SK-N-SH (cell line): ENCODE measurements at regions not wholly inside any gene's neighbourhood (a gene's known extent, or its start where the extent isn't known, plus 50 kb on each side); places are given as distances from the start of the nearest gene placed in this dataset.

ENCODE experiments used
- CTCF ChIA-PET: fragments of 300-600, 350-600 bp; formaldehyde crosslinking; extraction: SDS; loops from one replicate; lab custom pipeline; 2021; lab: Yijun Ruan, JAX
- POLR2A ChIA-PET: fragments of 350-600 bp; sonication (Branson Sonifier 250); formaldehyde crosslinking; extraction: SDS; loops from one replicate; lab custom pipeline; 2020; ENCODE audit warnings: antibody characterized with exemption, inconsistent platforms; lab: Yijun Ruan, JAX
- DNase-seq: peaks from one replicate; pipeline ENCODE4 v3.0.0; 2012
- H2AFZ ChIP-seq: fragments of 200-600 bp; sonication (generic); 2 replicates; pipeline ENCODE4 v1.8.1; 2016; ENCODE audit warnings: antibody characterized with exemption, mild to moderate bottlenecking, low read depth
- H3F3A ChIP-seq: fragments of 200-600 bp; sonication (generic); replicated peaks from 2 replicates; pipeline ENCODE3; 2016; ENCODE audit warnings: antibody characterized with exemption, mild to moderate bottlenecking; ENCODE audit not compliant: insufficient read depth
- H3K27ac ChIP-seq, 2 experiments: fragments of 200-500 bp in 1 of 2; fragments of 200-600 bp in 1 of 2; sonication (Bioruptor generic) in 1 of 2; sonication (generic), shearing (Covaris generic) in 1 of 2; 2 replicates each; pipeline versions ENCODE4 v1.5.1 to v1.6.1; 2014 to 2016; ENCODE audit warnings: low read depth in 2 of 2, inconsistent platforms in 1 of 2, low read length in 1 of 2, mild to moderate bottlenecking in 1 of 2, mixed read lengths in 1 of 2
- H3K27me3 ChIP-seq: fragments of 200-600 bp; sonication (generic), shearing (Covaris generic); 2 replicates; pipeline ENCODE4 v1.6.1; 2016; ENCODE audit warnings: mixed run types; ENCODE audit not compliant: insufficient read depth
- H3K36me3 ChIP-seq, 2 experiments: fragments of 200-500 bp in 1 of 2; fragments of 200-600 bp in 1 of 2; sonication (Bioruptor generic) in 1 of 2; sonication (generic) in 1 of 2; replicated peaks in 1 of 2; 2 replicates each; pipeline versions ENCODE3 to v1.5.1; 2014 to 2016; ENCODE audit warnings: low read length in 1 of 2, mild to moderate bottlenecking in 1 of 2; ENCODE audit not compliant: insufficient read depth in 2 of 2, control insufficient read depth in 1 of 2
- H3K4me1 ChIP-seq, 2 experiments: fragments of 200-500 bp in 1 of 2; fragments of 200-600 bp in 1 of 2; sonication (Bioruptor generic) in 1 of 2; sonication (generic), shearing (Covaris generic) in 1 of 2; 2 replicates each; pipeline versions ENCODE4 v1.5.1 to v1.6.1; 2014 to 2016; ENCODE audit warnings: low read depth in 1 of 2, low read length in 1 of 2, mixed run types in 1 of 2; ENCODE audit not compliant: insufficient read depth in 2 of 2, control insufficient read depth in 1 of 2
- H3K4me2 ChIP-seq: fragments of 200-600 bp; sonication (generic), shearing (Covaris generic); 2 replicates; pipeline ENCODE4 v1.6.1; 2017; ENCODE audit warnings: mixed run types
- H3K4me3 ChIP-seq, 2 experiments: fragments of 200-500 bp in 1 of 2; fragments of 200-600 bp in 1 of 2; sonication (Bioruptor generic) in 1 of 2; sonication (generic), shearing (Covaris generic) in 1 of 2; 2 replicates each; pipeline versions ENCODE4 v1.5.1 to v1.8.1; 2014 to 2016; ENCODE audit warnings: low read depth in 2 of 2, inconsistent platforms in 1 of 2, low read length in 1 of 2, mild to moderate bottlenecking in 1 of 2, mixed read lengths in 1 of 2, moderate library complexity in 1 of 2
- H3K79me2 ChIP-seq: fragments of 200-600 bp; sonication (generic); 2 replicates; pipeline ENCODE4 v1.8.1; 2017; ENCODE audit warnings: mild to moderate bottlenecking; ENCODE audit not compliant: insufficient read depth
- H3K9ac ChIP-seq: fragments of 200-600 bp; sonication (generic); 2 replicates; pipeline ENCODE4 v1.6.1; 2017; ENCODE audit warnings: mixed run types
- H3K9me2 ChIP-seq: fragments of 200-600 bp; sonication (generic); 2 replicates; pipeline ENCODE4 v1.6.1; 2017; ENCODE audit warnings: mixed run types
- H3K9me3 ChIP-seq: fragments of 200-600 bp; sonication (generic); 2 replicates; pipeline ENCODE4 v1.6.1; 2017; ENCODE audit warnings: mixed run types, mild to moderate bottlenecking, moderate library complexity
- H4K20me1 ChIP-seq: fragments of 200-600 bp; sonication (generic); 2 replicates; pipeline ENCODE4 v1.6.1; 2017; ENCODE audit warnings: mild to moderate bottlenecking, mixed run types; ENCODE audit not compliant: insufficient read depth
- EP300 ChIP-seq, 2 experiments: IDR thresholded peaks; 2 replicates each; pipeline versions ENCODE4 v1.4.0 to v1.6.1; 2012; ENCODE audit warnings: borderline replicate concordance in 1 of 2, low read depth in 1 of 2, low read length in 1 of 2
- EZH2phosphoT487 ChIP-seq: fragments of 200-600 bp; sonication (generic); IDR thresholded peaks from 2 replicates; pipeline ENCODE4 v1.6.1; 2017; ENCODE audit warnings: low read depth, mixed run types, mild to moderate bottlenecking, antibody characterized with exemption, moderate library complexity, borderline replicate concordance
- FOSL2 ChIP-seq: IDR thresholded peaks from 2 replicates; pipeline ENCODE4 v1.4.0; 2012; ENCODE audit warnings: low read depth, mild to moderate bottlenecking, moderate library complexity, borderline replicate concordance
- FOXM1 ChIP-seq: IDR thresholded peaks from 2 replicates; pipeline ENCODE4 v1.4.0; 2012; ENCODE audit warnings: low read depth, mild to moderate bottlenecking
- MEF2A ChIP-seq: IDR thresholded peaks from 2 replicates; pipeline ENCODE4 v1.4.0; 2012; ENCODE audit warnings: low read depth, borderline replicate concordance
- POLR2AphosphoS5 ChIP-seq: IDR thresholded peaks from 2 replicates; pipeline ENCODE4 v1.6.1; 2012; ENCODE audit warnings: low read depth, low read length
- RFX5 ChIP-seq: IDR thresholded peaks from 2 replicates; pipeline ENCODE4 v1.6.1; 2012; ENCODE audit warnings: mild to moderate bottlenecking, improper control_type of control experiment, low read length
- SIN3A ChIP-seq: IDR thresholded peaks from 2 replicates; pipeline ENCODE4 v1.6.1; 2012; ENCODE audit warnings: low read depth, mild to moderate bottlenecking, low read length, moderate library complexity, borderline replicate concordance
- TAF1 ChIP-seq: IDR thresholded peaks from 2 replicates; pipeline ENCODE4 v1.6.1; 2012; ENCODE audit warnings: low read depth, mild to moderate bottlenecking, low read length, moderate library complexity, borderline replicate concordance
- YY1 ChIP-seq: IDR thresholded peaks from 2 replicates; pipeline ENCODE4 v1.4.0; 2012; ENCODE audit warnings: low read depth, mild to moderate bottlenecking
- TF ChIP-seq, protein P1 (sequence below): IDR thresholded peaks from 2 replicates; pipeline ENCODE4 v1.6.1; 2012; ENCODE audit warnings: mild to moderate bottlenecking, low read depth, low read length, moderate library complexity
- TF ChIP-seq, protein P2 (sequence below): fragments of 200-600 bp; sonication (generic); IDR thresholded peaks from 2 replicates; pipeline ENCODE4 v1.6.1; 2017; ENCODE audit warnings: antibody characterized with exemption, mild to moderate bottlenecking, moderate library complexity
- TF ChIP-seq, protein P3 (sequence below): IDR thresholded peaks from 2 replicates; pipeline ENCODE4 v1.4.0; 2012; ENCODE audit warnings: low read depth, borderline replicate concordance
- TF ChIP-seq, protein P4 (sequence below): IDR thresholded peaks from 2 replicates; pipeline ENCODE4 v1.4.0; 2012; ENCODE audit warnings: low read depth
- TF ChIP-seq, protein P5 (sequence below): fragments of 150-350 bp; IDR thresholded peaks from 2 replicates; pipeline ENCODE4 v1.6.1; 2017; ENCODE audit warnings: antibody characterized with exemption, low read length, low read depth, borderline replicate concordance

DNA sequence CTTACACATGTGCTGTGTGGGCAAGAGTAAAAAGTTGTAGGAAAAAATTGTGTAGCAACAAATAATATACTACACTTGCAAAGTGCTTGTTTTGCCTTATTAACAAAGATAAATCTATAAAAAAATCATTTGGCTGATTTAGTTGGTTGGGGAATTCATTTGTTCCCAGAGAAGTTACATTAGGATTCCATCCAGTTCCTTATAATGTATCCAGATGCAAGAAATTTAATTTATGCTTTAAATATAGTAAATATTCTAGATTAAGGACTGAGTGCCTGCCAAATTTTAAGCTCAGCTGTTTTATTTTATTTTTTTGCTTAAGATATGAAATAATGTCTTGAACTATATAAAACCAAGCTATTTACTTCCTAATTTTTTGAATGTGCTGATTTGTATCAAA is 1169.9 kb downstream of the NXPH1 start:
- 0 out of 2 replicates have a peak, but pooled peaks cover 5% of the 10 kb centered on the region for H3K9me3 ChIP-seq
- H3K9me2 ChIP-seq, result peaks cover 4% of the 10 kb centered on the region; the same call in 1 of the 2 replicates
- no peak overlapping the region for H3K4me2 ChIP-seq
- H3K9ac ChIP-seq, result no peak overlapping the region
- CTCF ChIA-PET, result interaction anchor here (0.9 kb wide), 1 partner anchor 14 kb away, joined by 3 read pairs; no protein-coding TSS in a partner anchor
- no peak overlapping the region for H3K27ac ChIP-seq
- H2AFZ ChIP-seq, result no peak overlapping the region
- no peaks in the 10 kb centered on the region for H3K36me3 ChIP-seq
- POLR2A ChIA-PET, result no interaction called here
- no peaks in the 10 kb centered on the region for H4K20me1 ChIP-seq
- no peaks in the 10 kb centered on the region for H3F3A ChIP-seq
- no peaks in the 10 kb centered on the region for H3K79me2 ChIP-seq
- no peaks in the 10 kb centered on the region for H3K4me1 ChIP-seq
- no peak for DNase-seq
- H3K27me3 ChIP-seq, result no peaks in the 10 kb centered on the region
- H3K4me3 ChIP-seq, result no peak overlapping the region
- TF ChIP-seq, protein P1, sequence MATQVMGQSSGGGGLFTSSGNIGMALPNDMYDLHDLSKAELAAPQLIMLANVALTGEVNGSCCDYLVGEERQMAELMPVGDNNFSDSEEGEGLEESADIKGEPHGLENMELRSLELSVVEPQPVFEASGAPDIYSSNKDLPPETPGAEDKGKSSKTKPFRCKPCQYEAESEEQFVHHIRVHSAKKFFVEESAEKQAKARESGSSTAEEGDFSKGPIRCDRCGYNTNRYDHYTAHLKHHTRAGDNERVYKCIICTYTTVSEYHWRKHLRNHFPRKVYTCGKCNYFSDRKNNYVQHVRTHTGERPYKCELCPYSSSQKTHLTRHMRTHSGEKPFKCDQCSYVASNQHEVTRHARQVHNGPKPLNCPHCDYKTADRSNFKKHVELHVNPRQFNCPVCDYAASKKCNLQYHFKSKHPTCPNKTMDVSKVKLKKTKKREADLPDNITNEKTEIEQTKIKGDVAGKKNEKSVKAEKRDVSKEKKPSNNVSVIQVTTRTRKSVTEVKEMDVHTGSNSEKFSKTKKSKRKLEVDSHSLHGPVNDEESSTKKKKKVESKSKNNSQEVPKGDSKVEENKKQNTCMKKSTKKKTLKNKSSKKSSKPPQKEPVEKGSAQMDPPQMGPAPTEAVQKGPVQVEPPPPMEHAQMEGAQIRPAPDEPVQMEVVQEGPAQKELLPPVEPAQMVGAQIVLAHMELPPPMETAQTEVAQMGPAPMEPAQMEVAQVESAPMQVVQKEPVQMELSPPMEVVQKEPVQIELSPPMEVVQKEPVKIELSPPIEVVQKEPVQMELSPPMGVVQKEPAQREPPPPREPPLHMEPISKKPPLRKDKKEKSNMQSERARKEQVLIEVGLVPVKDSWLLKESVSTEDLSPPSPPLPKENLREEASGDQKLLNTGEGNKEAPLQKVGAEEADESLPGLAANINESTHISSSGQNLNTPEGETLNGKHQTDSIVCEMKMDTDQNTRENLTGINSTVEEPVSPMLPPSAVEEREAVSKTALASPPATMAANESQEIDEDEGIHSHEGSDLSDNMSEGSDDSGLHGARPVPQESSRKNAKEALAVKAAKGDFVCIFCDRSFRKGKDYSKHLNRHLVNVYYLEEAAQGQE, result no peak
- TF ChIP-seq, protein P2, sequence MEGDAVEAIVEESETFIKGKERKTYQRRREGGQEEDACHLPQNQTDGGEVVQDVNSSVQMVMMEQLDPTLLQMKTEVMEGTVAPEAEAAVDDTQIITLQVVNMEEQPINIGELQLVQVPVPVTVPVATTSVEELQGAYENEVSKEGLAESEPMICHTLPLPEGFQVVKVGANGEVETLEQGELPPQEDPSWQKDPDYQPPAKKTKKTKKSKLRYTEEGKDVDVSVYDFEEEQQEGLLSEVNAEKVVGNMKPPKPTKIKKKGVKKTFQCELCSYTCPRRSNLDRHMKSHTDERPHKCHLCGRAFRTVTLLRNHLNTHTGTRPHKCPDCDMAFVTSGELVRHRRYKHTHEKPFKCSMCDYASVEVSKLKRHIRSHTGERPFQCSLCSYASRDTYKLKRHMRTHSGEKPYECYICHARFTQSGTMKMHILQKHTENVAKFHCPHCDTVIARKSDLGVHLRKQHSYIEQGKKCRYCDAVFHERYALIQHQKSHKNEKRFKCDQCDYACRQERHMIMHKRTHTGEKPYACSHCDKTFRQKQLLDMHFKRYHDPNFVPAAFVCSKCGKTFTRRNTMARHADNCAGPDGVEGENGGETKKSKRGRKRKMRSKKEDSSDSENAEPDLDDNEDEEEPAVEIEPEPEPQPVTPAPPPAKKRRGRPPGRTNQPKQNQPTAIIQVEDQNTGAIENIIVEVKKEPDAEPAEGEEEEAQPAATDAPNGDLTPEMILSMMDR, result no peak
- TF ChIP-seq, protein P3, sequence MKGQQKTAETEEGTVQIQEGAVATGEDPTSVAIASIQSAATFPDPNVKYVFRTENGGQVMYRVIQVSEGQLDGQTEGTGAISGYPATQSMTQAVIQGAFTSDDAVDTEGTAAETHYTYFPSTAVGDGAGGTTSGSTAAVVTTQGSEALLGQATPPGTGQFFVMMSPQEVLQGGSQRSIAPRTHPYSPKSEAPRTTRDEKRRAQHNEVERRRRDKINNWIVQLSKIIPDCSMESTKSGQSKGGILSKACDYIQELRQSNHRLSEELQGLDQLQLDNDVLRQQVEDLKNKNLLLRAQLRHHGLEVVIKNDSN, result no peak
- TF ChIP-seq MEF2A (no peak), YY1 (no peak), EZH2phosphoT487 (no peak), EP300 (IDR thresholded peaks at IDR 0.05; ENCODE audit: borderline replicate concordance in 1 of 2, low read depth in 1 of 2, low read length in 1 of 2) (no peak), FOSL2 (no peak), POLR2AphosphoS5 (no peak), SIN3A (no peak), RFX5 (no peak), FOXM1 (no peak), TAF1 (no peak)
- TF ChIP-seq, protein P4, sequence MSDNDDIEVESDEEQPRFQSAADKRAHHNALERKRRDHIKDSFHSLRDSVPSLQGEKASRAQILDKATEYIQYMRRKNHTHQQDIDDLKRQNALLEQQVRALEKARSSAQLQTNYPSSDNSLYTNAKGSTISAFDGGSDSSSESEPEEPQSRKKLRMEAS, result no peak
- TF ChIP-seq, protein P5, sequence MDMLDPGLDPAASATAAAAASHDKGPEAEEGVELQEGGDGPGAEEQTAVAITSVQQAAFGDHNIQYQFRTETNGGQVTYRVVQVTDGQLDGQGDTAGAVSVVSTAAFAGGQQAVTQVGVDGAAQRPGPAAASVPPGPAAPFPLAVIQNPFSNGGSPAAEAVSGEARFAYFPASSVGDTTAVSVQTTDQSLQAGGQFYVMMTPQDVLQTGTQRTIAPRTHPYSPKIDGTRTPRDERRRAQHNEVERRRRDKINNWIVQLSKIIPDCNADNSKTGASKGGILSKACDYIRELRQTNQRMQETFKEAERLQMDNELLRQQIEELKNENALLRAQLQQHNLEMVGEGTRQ, result no peak
